Upper lobe of left lung (tissue), 6 donors: ENCODE measurements at regions not wholly inside any gene's neighbourhood (a gene's known extent, or its start where the extent isn't known, plus 50 kb on each side); places are given as distances from the start of the nearest gene placed in this dataset.
A peak's percentile ranks its signal among the peaks of the same experiment; 100 is the strongest.
"Not testable (repeated sequence)": the region's sequence is repeated elsewhere in the genome, so short reads cannot be mapped to it uniquely, and the experiment has no call there.

ENCODE experiments used
- ATAC-seq, 2 donors: fragments of 200-7000 bp; cut with Tn5 transposase; one replicate each; pipeline ENCODE4 v1.9.1; 2022; ENCODE audit warnings: mild to moderate bottlenecking in 2 of 2, moderate library complexity in 2 of 2; ENCODE audit not compliant: low FRiP score in 2 of 2
- DNase-seq, 2 donors: peaks; one replicate each; pipeline ENCODE4 v3.0.0-alpha.2; 2019 to 2020
- H3K27ac ChIP-seq, 4 donors: fragments of 200-600 bp; sonication (generic); one replicate each; pipeline ENCODE4 v1.5.1; 2016 to 2019
- H3K27me3 ChIP-seq, 4 donors: fragments of 200-600 bp; sonication (generic); one replicate each; pipeline ENCODE4 v1.5.1; 2017 to 2019
- H3K36me3 ChIP-seq, 4 donors: fragments of 200-600 bp; sonication (generic); one replicate each; pipeline ENCODE4 v1.5.1; 2016 to 2019
- H3K4me1 ChIP-seq, 4 donors: fragments of 200-600 bp; sonication (generic); one replicate each; pipeline ENCODE4 v1.5.1; 2018 to 2019
- H3K4me3 ChIP-seq, 4 donors: fragments of 200-600 bp; sonication (generic); one replicate each; pipeline ENCODE4 v1.5.1; 2017 to 2019; ENCODE audit warnings: mild to moderate bottlenecking in 2 of 4, moderate library complexity in 1 of 4
- H3K9me3 ChIP-seq, 4 donors: fragments of 200-600 bp; sonication (generic); one replicate each; pipeline ENCODE4 v1.5.1; 2018 to 2019
- EP300 ChIP-seq, 4 donors: sonication (generic); formaldehyde crosslinking; IDR thresholded peaks; one replicate each; pipeline ENCODE4 v1.5.1; 2017; ENCODE audit warnings: antibody characterized with exemption in 4 of 4, control low read depth in 2 of 4
- POLR2A ChIP-seq, 4 donors: fragments of 450-650 bp; IDR thresholded peaks; one replicate each; pipeline ENCODE4 v1.5.1; 2016 to 2017; ENCODE audit warnings: antibody characterized with exemption in 4 of 4, mild to moderate bottlenecking in 2 of 4
- POLR2AphosphoS5 ChIP-seq, 2 donors: sonication (generic); formaldehyde crosslinking; IDR thresholded peaks; one replicate each; pipeline ENCODE4 v1.5.1; 2017; ENCODE audit warnings: antibody characterized with exemption in 2 of 2
- WGBS, 2 donors: methylation state at CpG; one replicate each; pipeline ENCODE4 v1.1.5; 2017 to 2018; 5-methylcytosine and 5-hydroxymethylcytosine counted together
- TF ChIP-seq, protein P1 (sequence below), 6 experiments: fragments of 450-650 bp in 4 of 6; fragments of 200-600 bp in 2 of 6; sonication (generic) in 2 of 6; IDR thresholded peaks; one replicate each; pipeline ENCODE4 v1.5.1; 2016 to 2019; ENCODE audit warnings: antibody characterized with exemption in 6 of 6
- donor health status: DM: no; HTN: no; CAD: no; lungs with moderate emphysema.
- donor health status: DM: no; HTN: yes; CAD: no; lungs with severe emphysema.

DNA sequence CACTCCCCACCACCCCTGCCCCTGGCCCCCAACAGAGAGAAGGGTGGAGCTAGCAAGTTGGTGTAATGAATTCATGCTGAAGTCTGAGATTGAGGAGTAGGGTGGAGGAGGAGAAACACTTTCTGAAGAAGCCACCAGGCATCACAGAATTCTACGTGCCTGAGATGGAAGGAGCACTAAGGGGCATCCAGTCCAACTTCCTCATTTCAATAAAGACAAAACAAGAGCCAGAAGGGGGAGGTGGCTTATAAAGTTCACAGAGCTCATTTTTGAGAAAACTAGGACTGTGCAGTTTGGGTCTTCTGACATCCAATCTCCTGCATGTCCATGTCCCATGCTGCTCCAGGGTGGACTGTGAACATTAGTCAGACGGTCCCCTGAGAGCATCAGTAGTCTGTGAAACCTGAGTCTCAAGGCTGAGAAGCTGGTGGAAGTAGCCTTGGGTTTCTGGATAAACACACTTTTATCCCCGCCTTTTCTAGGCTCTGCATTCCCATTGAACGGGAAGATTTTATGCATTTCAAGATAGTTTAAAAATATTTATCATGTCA, 77.7 kb downstream of the TRIM43 start:
- H3K9me3 ChIP-seq: no peaks in the 10 kb centered on the region
- 54 to 58% methylated on average over 4 of the region's 4 CpGs for WGBS, 2 donors
- TF ChIP-seq EP300 (IDR thresholded peaks at IDR 0.05) (no peak), POLR2A (IDR thresholded peaks at IDR 0.05) (no peak), POLR2AphosphoS5 (IDR thresholded peaks at IDR 0.05) (no peak)
- TF ChIP-seq, protein P1, sequence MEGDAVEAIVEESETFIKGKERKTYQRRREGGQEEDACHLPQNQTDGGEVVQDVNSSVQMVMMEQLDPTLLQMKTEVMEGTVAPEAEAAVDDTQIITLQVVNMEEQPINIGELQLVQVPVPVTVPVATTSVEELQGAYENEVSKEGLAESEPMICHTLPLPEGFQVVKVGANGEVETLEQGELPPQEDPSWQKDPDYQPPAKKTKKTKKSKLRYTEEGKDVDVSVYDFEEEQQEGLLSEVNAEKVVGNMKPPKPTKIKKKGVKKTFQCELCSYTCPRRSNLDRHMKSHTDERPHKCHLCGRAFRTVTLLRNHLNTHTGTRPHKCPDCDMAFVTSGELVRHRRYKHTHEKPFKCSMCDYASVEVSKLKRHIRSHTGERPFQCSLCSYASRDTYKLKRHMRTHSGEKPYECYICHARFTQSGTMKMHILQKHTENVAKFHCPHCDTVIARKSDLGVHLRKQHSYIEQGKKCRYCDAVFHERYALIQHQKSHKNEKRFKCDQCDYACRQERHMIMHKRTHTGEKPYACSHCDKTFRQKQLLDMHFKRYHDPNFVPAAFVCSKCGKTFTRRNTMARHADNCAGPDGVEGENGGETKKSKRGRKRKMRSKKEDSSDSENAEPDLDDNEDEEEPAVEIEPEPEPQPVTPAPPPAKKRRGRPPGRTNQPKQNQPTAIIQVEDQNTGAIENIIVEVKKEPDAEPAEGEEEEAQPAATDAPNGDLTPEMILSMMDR (IDR thresholded peaks at IDR 0.05): no peak
- no peaks in the 10 kb centered on the region for H3K36me3 ChIP-seq
- ATAC-seq (peak in 1 of 2 donors; percentile 32), DNase-seq (no peak)
- H3K4me3 ChIP-seq: no peak overlapping the region
- no peaks in the 10 kb centered on the region for H3K27me3 ChIP-seq
- no peak overlapping the region for H3K27ac ChIP-seq
- peaks cover 4 to 13% (median 6%) of the 10 kb centered on the region in 4 donors for H3K4me1 ChIP-seq

- Histone ChIP-seq H3K27me3 (no peaks in the 10 kb centered on the region), H3K4me1 (peaks cover 4 to 13% (median 6%) of the 10 kb centered on the region in 4 donors), H3K36me3 (no peaks in the 10 kb centered on the region), H3K9me3 (no peaks in the 10 kb centered on the region), H3K4me3 (no peak overlapping the region), H3K27ac (peak overlapping the region in 1 of 4 donors; percentile 4)
- peak in 1 of 2 donors; percentile 63 for ATAC-seq
- 34 to 46% methylated on average over 2 of the region's 2 CpGs for WGBS, 2 donors
- TF ChIP-seq POLR2AphosphoS5 (IDR thresholded peaks at IDR 0.05): no peak
- TF ChIP-seq, protein P1 (IDR thresholded peaks at IDR 0.05): no peak
- TF ChIP-seq POLR2A (IDR thresholded peaks at IDR 0.05): no peak
- TF ChIP-seq EP300 (IDR thresholded peaks at IDR 0.05): no peak
- DNase-seq: no peak
Observed at GRCh38 chr2:95670167-95670566, 78.4 kb downstream of the TRIM43 start.

DNA sequence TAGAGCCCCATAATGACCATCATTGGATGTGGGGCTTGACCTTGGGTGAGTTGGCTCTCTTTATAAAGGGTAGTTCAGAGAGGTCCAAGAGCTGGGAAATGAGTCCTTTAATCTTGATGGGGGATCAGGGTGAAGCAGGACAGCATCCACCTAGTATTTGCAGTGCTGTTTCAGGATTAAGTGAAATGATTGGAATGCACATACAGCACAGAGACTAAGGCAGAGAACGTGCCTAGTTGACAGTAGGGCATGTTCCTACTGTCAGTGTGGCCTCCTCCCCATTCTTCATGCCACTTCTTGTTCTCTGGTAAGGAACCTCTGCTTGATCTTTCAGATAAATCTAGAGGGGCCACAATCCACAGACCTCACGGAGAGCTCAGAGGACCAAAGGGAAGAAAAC, 78.9 kb downstream of the TRIM43 start:
- no peaks in the 10 kb centered on the region for H3K36me3 ChIP-seq
- H3K4me1 ChIP-seq: peaks cover 4 to 13% (median 6%) of the 10 kb centered on the region in 4 donors
- no peak overlapping the region for H3K4me3 ChIP-seq
- TF ChIP-seq POLR2AphosphoS5 (IDR thresholded peaks at IDR 0.05) (no peak), EP300 (IDR thresholded peaks at IDR 0.05) (no peak), POLR2A (IDR thresholded peaks at IDR 0.05) (no peak)
- peak overlapping the region in 1 of 4 donors; percentile 4 for H3K27ac ChIP-seq
- H3K27me3 ChIP-seq: no peaks in the 10 kb centered on the region
- WGBS, 2 donors: 72 to 80% methylated on average over 2 of the region's 2 CpGs
- ATAC-seq: no peak
- no peaks in the 10 kb centered on the region for H3K9me3 ChIP-seq
- no peak for DNase-seq

DNA sequence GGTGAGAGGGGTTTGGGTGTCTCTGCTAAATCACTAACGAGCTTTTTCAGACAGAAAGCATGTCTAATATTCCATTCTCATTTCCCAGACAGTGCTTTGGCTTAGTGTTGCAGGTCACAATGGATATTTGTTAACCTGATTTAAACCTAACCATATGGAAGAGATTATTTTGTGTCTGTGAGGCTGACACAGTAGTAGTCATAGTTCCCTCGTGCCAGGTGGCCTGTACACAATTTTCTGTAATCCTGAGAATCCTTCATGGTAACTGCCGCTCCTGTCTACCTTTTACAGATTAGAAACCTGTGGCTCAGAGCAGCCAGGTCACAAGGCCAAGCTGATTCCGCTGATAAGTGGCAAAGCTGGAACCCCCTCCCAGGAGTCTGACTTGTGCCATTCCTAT, 79.4 kb downstream of the TRIM43 start:
- not testable (repeated sequence) for H3K4me3 ChIP-seq, H3K27me3 ChIP-seq, DNase-seq, ATAC-seq, H3K27ac ChIP-seq, H3K9me3 ChIP-seq, H3K36me3 ChIP-seq
- H3K4me1 ChIP-seq: peaks cover 4 to 13% (median 6%) of the 10 kb centered on the region in 4 donors
- 88 to 89% methylated on average over 4 of the region's 4 CpGs for WGBS, 2 donors

GRCh38 chr2:95671992-95672391, 80.2 kb downstream of the TRIM43 start:
- H3K4me1 ChIP-seq: peaks cover 4 to 13% (median 6%) of the 10 kb centered on the region in 4 donors
- DNase-seq, H3K4me3 ChIP-seq, H3K27ac ChIP-seq, H3K9me3 ChIP-seq, H3K36me3 ChIP-seq, ATAC-seq, H3K27me3 ChIP-seq: not testable (repeated sequence)
- 74 to 78% methylated on average over 1 of the region's 1 CpG for WGBS, 2 donors

DNA sequence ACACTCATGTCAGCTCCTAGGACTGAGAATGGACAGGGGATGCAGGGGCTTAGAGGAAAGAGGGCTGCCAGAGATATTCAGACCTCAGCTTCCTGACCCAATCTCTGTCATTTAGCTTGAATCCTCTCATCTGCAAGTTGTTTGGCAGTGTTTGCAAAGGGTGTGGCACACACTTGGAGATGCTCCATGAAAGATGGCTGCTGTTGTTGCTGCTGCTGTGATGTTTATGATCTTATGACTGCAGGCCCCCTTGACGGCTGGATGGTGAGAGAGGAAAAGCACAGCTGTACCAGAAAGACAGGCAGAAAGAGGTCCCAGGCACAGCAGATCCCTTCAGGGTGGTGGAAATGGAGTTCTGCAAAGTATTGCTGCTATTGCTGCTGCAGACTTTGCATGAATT, 80.7 kb downstream of the TRIM43 start:
- not testable (repeated sequence) for H3K9me3 ChIP-seq, H3K4me3 ChIP-seq, H3K27ac ChIP-seq, H3K27me3 ChIP-seq, ATAC-seq, H3K36me3 ChIP-seq, DNase-seq
- H3K4me1 ChIP-seq: peaks cover 4 to 13% (median 6%) of the 10 kb centered on the region in 4 donors
- 44% methylated on average over 1 of the region's 1 CpG for WGBS, 2 donors

- no peaks in the 10 kb centered on the region for H3K36me3 ChIP-seq
- DNase-seq: no peak
- peaks cover under 1 to 13% (median 6%) of the 10 kb centered on the region in 4 donors for H3K4me1 ChIP-seq
- no peak overlapping the region for H3K27ac ChIP-seq
- no peak overlapping the region for H3K4me3 ChIP-seq
- H3K9me3 ChIP-seq: no peaks in the 10 kb centered on the region
- ATAC-seq: no peak
- TF ChIP-seq POLR2AphosphoS5 (IDR thresholded peaks at IDR 0.05): no peak
- TF ChIP-seq, protein P1 (IDR thresholded peaks at IDR 0.05): no peak
- no peak for TF ChIP-seq EP300 (IDR thresholded peaks at IDR 0.05)
- TF ChIP-seq POLR2A (IDR thresholded peaks at IDR 0.05): no peak
- WGBS, 2 donors: 87 to 90% methylated on average over 5 of the region's 5 CpGs
- no peaks in the 10 kb centered on the region for H3K27me3 ChIP-seq
Observed at GRCh38 chr2:95674186-95674585, 82.4 kb downstream of the TRIM43 start.

- 71 to 81% methylated on average over 1 of the region's 1 CpG for WGBS, 2 donors
Observed at GRCh38 chr2:95676573-95676972, 84.8 kb downstream of the TRIM43 start.

More at GRCh38 chr2:95676573-95676972, 84.8 kb downstream of the TRIM43 start:
- DNase-seq, H3K36me3 ChIP-seq, H3K4me1 ChIP-seq, H3K27me3 ChIP-seq, H3K9me3 ChIP-seq, H3K4me3 ChIP-seq, H3K27ac ChIP-seq, ATAC-seq: not testable (repeated sequence)
